ENCODE measurements at regions not wholly inside any gene's neighbourhood (a gene's known extent, or its start where the extent isn't known, plus 50 kb on each side); places are given as distances from the start of the nearest gene placed in this dataset.

GRCh38 chr1:244347942-244348341 lies 103.8 kb downstream of the ADSS2 start:
- no peak for DNase-seq (ENCODE audit: low read depth)

GRCh38 chr1:244349103-244349531 lies 102.6 kb downstream of the ADSS2 start:
- no peak for DNase-seq (ENCODE audit: low read depth)

DNA sequence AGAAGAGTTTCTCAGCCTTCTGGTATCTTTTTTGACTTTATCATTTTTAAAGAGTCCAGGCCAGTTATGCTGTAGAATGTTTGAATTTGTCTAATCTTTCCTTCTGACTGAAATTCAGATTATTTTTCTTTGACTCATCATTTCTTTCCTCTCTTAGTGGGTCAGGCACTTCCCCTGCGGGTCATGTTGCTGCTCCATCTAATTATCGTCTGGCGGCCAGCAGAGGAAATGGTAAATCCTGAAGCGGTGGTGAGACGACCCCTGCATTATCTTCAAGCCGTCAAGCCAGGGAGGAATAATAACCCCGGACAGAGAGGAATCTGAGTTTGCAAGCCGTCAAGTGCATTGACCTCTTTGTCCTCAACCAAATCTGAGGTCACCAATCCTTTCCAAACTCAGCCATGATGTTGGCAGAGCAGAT lies 102.1 kb downstream of the ADSS2 start:
- no peak for DNase-seq (ENCODE audit: low read depth)

DNA sequence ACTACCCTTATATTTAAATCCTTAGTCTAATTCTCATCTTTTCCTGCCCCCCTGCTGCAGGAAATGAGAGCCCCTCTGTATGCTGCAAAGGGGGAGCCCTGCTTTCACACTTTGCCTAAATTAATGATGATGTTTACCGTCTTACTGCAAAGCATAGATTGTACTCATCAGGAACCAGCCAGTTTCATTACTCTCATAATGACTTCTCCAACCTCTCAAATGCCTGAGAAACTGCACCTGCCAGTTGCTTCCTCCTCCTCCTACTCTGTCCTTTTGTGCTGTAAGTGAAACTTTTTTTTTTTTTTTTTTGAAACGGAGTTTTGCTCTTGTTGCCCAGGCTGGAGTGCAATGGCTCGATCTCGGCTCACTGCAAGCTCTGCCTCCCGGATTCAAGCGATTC lies 101.7 kb downstream of the ADSS2 start:
- no peak for DNase-seq (ENCODE audit: low read depth)

DNA sequence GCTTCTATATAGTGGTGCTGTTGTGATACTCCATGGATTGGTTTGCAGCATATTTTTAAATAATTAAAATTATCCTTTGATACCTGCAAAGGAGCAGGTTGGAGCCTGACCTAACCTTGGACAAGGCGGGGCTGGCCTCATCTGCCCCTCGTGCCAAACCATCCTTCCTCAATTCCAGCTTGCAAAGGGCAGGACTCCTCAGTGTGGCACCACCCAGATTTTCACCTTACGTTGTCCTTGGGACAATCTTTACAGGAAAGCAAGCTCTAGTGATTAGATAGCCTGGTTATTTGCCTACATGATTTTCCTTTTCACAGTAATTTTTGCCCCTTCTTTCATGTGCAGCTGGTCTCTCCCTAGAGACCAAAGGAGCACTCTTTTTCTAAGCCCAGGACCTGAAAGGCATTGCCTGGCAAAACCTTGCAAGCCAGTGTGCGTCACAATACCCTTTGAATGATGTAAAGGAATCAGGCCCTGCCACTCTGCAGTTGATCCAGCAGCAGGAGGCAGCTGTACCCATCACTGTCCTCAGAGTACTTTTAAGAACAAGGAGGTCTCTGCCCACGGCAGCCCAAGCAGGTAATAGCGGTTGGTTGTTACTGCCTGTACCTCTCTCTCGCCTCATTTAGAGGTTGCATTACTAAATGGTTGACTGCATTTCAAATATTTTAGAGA lies 99.4 kb downstream of the ADSS2 start:
- no peak for DNase-seq (ENCODE audit: low read depth)

- no peak for DNase-seq (ENCODE audit: low read depth)
These were observed 98.1 kb downstream of the ADSS2 start for GRCh38 chr1:244353551-244354091.

DNA sequence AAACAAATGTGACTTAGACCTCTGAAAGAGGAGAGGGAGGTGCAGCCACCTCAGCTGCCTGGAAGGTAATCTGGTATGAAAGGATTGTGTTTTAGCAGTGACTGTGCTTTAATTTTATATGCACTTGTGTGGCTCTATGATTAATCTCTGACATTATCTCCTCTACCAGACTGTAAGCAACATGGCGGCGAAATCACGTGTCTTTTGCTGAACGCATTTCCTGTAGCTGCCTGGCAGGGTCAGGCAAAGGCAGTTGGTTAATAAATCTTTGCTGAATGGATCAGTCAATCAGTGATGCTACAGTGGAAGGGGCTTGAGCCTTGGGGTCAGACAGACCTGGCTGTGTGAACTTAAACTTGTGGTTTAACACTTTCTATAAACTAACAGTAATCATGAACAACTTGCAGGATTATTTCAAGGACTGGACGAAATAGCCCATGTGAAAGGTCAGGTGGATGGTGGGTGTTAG lies 96.9 kb downstream of the ADSS2 start:
- DNase-seq (ENCODE audit: low read depth) = no peak

- DNase-seq (ENCODE audit: low read depth) = no peak
These were observed 95.3 kb downstream of the ADSS2 start for GRCh38 chr1:244356376-244356775.

Measured in stimulated activated CD8-positive, alpha-beta memory T cell treated with anti-CD3 and anti-CD28 coated beads, Interleukin-15, amount 100 ng/mL, for 1 hour (primary cell).